A204.1 (cell line): ENCODE measurements at regions not wholly inside any gene's neighbourhood (a gene's known extent, or its start where the extent isn't known, plus 50 kb on each side); places are given as distances from the start of the nearest gene placed in this dataset.
"Not testable (repeated sequence)": the region's sequence is repeated elsewhere in the genome, so short reads cannot be mapped to it uniquely, and the experiment has no call there.

ENCODE experiments used
- FAIRE-seq: peaks from 2 replicates; lab custom pipeline; 2012; peaks lifted over from hg19 to GRCh38; lab: Jason Lieb, UNC

- FAIRE-seq: no peak
These were observed 831.0 kb downstream of the SEMA5A start for GRCh38 chr5:8714861-8715260.

DNA sequence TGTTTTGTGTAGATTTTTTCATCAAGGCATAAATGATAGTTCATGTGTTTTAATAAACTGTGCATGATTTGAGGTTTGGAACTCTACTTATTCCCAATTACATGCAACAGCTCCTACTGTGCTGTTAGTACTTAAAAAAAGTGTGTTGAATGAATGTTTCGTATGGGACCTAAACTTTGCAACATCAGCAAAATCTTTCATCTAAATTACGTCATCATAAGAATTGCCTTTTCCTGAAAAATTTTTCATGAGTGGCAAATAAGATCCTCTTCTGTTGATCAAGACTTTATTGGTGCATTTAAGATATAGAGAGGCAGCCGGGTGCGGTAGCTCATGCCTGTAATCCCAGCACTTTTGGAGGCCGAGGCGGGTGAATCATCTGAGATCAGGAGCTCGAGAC is 826.1 kb downstream of the SEMA5A start:
- no peak for FAIRE-seq

GRCh38 chr5:8720506-8720905 is 825.4 kb downstream of the SEMA5A start:
- no peak for FAIRE-seq

DNA sequence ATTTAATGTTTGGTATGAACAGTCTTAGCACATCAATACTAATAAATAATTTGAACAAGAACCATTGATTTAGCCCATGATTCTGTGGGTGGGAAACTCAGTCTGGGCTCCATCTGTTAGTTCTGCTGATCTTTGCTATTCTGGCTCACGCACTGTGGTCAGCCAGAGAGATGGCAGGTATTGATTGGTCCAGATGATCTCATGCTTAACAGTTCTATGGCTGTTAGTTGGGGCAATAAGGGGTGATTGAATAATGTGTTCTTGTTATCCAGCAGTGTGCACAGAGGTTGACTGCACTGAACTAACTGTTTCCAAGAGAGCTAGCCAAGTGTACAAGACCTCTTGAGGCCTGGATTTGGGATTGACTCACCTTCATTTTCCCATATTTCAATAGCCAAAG is 824.3 kb downstream of the SEMA5A start:
- FAIRE-seq: no peak

DNA sequence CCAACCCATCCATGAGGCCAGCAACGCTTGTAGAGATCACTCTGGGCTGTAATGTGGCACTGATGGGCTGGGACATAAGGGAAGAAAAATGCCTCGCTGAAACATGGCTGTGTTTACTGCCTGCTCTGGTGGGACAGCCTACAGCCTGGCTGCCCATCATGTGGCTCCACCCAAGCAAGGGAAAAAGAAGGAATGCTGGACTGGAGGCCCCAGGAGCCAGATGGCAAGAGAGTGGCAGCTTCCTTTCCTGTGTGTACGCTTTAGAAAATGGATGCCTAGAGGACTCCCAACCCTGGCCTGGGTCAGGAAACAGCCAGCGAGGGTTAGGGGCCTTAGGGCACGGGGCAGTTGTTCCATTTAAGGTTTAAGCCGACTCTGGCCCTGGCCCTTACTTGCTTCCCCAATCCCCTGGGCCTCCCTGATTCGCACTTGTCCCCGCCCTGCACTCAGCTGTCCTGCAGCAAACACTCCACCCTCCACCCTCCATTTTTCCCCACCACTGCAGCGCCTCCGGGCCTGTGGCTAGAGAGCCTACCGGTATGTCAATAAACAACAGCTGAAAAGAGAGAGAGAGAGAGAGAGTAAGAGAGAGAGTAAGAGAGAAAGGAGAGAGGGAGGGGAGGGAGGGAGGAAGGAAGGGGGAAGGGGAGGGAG is 819.4 kb downstream of the SEMA5A start:
- FAIRE-seq: no peak

DNA sequence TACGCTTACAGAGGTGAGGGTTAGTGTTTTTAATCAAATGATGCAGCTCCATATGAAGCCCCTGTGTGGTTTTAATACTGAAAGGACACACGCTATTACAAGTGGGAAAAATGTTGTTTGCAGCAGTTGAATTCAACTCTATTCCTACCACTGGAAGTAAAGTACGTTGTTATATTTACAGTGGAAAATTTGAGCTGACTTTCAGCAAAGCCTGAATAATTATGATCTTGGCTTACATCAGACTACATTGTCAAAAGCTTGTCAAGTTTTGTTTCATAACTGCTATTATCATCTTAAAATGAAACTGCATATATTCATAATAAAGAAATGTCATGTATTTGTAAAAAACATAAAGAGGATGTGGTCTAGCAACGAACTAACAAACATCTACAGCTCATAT is 818.5 kb downstream of the SEMA5A start:
- no peak for FAIRE-seq

DNA sequence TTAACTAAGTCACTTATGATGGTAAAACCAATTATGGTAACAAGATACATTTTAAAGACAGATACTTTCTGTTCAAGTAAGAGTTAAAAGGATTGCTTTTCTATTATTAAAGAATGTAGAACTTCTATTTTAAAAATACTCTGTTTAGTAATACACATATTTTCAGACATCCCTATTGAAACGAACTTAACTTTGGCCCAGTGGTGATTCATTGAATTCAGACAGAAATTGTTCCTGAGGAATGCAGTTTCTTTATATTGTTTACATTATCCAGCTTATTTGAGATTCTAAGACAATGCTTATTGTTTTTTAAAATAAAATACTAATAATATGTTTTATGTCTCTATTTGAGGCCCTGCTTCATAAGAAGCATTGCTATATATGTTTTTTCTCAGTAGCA is 816.4 kb downstream of the SEMA5A start:
- FAIRE-seq: no peak

DNA sequence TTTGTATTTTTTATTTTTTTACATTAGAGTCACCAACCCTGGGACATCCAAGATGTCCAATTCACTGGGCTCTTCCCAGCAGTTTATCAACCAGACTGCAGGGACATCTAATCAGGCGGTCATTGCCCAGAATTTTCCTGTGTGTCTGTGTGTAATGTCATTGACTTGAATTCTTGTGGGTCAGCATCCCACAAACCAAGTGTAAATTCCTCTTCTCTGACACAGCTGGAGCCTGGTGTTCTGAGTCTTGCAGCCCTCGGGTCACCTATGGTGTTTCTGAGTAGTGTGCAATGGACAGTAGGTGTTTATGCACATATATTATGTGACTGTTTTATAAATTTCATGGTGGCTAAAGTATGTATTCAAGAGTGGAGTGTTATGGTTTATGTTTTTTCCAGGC is 815.7 kb downstream of the SEMA5A start:
- no peak for FAIRE-seq

DNA sequence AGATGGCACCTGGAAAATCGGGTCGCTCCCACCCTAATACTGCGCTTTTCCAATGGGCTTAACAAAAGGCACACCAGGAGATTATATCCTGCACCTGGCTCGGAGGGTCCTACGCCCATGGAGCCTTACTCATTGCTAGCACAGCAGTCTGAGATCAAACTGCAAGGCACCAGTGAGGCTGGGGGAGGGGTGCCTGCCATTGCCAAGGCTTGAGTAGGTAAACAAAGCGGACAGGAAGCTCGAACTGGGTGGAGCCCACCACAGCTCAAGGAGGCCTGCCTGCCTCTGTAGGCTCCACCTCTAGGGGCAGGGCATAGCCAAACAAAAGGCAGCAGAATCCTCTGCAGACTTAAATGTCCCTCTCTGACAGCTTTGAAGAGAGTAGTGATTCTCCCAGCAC is 814.8 kb downstream of the SEMA5A start:
- not testable (repeated sequence) for FAIRE-seq

DNA sequence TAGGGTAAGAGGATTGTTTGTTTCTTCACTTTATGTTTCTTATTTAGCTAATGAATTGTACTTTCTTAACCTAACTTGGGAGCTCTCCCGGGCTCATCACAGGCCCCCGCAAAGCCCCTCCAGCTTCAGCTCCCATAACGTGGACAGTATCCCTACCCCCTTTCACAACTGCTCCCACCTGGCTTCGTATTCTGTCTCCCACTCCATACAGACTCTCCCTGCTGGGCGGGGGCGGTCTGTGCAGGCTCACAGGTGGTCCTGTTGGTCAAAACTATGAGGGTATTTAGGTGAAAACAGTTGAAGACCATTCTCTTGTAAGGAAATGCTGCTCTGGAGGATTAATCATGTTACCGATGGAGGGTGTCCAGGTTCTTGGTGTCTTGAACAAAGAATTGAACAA is 805.3 kb downstream of the SEMA5A start:
- FAIRE-seq: no peak

DNA sequence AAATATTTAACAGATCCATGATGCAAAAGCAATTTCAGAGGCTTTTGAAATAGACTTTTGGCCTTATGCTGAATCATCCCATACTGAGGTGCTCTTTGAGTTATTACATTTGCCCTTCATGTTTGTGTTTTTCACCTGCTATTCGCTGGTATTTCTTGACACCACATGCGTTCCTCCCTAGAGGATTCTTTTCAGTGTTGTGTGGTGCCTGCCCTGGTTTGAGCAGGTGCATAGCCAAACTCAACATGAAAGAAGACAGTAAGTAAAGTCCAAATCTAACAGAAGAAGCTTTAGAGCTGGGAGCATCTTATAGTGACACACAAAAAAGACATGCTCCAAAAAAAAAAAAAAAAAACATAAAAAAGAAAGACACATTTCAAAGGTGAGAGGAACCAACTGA is 796.3 kb downstream of the SEMA5A start:
- FAIRE-seq: no peak

GRCh38 chr5:8750100-8750499 is 795.8 kb downstream of the SEMA5A start:
- no peak for FAIRE-seq

DNA sequence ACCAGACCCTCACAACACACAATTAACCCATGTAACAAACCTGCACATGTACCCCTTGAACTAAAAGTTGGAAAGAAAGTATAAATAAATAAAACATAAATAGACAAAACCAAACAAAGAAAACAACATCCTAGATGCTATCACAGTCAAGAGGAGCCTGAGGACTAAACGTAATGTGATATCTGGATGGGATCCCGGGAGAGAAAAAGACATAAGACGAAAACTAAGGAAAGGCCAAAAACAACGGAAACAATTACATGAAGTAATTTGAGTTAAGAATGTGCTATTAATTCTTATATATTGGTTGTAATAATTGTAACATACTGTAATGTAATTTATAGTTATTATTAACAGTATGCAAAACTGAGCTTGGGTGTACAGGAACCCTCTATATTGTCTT is 793.9 kb downstream of the SEMA5A start:
- no peak for FAIRE-seq

- no peak for FAIRE-seq
These were observed 793.3 kb downstream of the SEMA5A start for GRCh38 chr5:8752595-8752994.

GRCh38 chr5:8756498-8757084 is 789.3 kb downstream of the SEMA5A start:
- no peak for FAIRE-seq

GRCh38 chr5:8765886-8766285 is 780.0 kb downstream of the SEMA5A start:
- FAIRE-seq: no peak

GRCh38 chr5:8766448-8766847 is 779.4 kb downstream of the SEMA5A start:
- no peak for FAIRE-seq

DNA sequence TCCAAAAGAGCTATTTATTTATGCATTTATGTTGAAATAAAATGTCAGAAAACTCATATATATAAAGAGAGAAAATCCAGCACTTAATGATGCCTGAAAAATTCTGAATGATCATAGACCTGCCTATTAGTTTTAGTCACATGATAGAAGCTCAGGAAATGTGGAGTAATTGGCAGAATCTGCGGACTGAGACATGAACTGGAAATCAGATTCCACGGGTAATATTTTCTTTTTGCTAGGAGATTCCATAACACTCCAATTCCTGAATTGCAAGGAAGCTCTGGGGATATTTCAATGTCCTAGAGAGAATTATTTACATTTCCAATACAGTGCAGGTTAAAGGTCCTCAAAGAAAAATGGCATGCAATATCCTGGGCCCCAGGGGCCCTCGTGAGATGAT is 778.8 kb downstream of the SEMA5A start:
- FAIRE-seq: no peak

- FAIRE-seq: no peak
These were observed 778.1 kb downstream of the SEMA5A start for GRCh38 chr5:8767746-8768145.

DNA sequence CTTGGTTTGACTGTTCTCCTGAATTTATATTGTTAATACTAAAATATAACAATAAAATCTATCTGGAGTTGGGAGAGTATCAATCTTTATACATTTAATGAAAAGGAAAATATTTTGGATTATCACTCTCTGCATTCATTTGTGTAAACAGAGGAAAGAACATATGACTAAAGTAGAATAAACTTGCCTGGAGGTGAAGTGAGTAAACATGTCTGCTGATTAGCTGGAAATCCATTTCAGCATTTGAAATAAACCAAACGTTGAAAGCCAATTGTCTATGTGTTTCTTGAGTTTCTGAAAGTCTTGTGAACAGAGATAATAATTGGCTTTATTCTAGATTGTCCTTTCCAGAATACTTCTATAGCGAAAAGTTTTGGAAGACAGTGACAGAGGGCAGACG is 776.2 kb downstream of the SEMA5A start:
- FAIRE-seq: no peak

DNA sequence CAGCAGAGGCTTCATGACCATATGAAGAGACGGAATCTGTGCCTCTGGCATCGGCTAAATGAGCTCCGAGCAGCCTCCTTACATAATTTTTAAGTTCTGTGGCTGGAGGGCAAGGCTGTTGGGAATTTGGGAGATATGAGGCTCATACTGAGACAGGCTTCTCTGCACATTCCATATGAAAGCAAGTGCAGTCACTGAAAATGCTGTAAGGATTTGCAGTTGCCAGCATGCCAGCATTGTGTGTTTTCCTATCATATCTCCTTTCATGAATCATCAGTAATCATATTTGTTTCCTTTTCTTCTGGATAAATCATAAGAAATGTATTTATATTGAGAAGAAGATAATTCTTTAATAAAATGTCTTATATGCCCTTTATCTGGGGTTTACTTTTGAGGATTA is 775.4 kb downstream of the SEMA5A start:
- FAIRE-seq: no peak

DNA sequence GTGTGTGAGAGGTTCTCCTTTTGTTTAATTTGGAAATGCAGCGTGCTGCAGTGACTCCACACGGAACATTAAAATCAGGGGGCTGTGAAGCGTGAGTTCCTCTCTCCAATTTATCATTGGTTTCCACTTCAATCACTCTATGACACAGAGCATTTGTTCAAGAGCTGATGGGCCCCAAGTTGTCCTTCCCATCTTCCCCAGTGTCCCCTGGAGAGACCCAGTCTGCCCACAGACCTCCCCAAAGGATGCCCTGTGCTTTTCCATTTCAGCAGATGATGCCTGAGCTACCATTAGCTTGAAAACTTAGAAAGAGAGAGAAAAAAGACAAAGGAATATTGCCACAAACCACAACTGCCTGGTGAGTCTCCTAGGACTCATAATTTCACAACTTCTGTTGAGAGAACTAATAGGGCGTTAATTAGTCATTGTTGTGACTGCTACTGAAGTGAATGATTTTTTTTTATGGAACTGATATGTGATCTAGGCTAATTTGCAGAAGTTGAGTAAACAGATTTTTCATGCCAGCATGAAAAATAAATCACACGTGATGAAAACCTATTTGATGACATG is 772.7 kb downstream of the SEMA5A start:
- FAIRE-seq: no peak

- no peak for FAIRE-seq
These were observed 761.2 kb downstream of the SEMA5A start for GRCh38 chr5:8784692-8785091.

DNA sequence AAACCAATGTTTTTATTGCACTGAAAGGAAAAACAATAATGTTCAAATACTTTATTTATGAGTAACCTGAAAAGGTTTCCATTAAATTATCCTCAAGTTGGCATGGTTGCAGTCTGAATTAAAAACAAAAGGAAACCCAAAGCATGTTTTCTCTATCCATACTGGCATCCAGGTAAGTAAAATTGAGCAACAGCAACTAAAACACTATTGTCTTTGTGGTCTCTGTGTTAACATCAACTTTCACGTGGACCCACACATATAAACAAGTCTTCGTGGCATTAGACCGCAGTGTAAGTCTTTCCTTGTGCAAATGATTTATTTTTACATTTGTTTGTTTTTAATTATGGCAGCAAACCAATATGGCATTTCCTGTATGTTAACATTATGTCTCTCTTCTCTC is 757.6 kb downstream of the SEMA5A start:
- FAIRE-seq: no peak
